SK-N-MC (cell line): ENCODE measurements at regions not wholly inside any gene's neighbourhood (a gene's known extent, or its start where the extent isn't known, plus 50 kb on each side); places are given as distances from the start of the nearest gene placed in this dataset.
"Not testable (repeated sequence)": the region's sequence is repeated elsewhere in the genome, so short reads cannot be mapped to it uniquely, and the experiment has no call there.

Experiments
- EZH2 ChIP-seq: fragments of 200-600 bp; sonication (generic); IDR thresholded peaks from one replicate; pipeline ENCODE4 v1.6.1; 2017; ENCODE audit warnings: antibody characterized with exemption
- POLR2AphosphoS5 ChIP-seq: IDR thresholded peaks from 2 replicates; pipeline ENCODE4 v1.6.1; 2012; ENCODE audit warnings: mild to moderate bottlenecking, low read depth, low read length, borderline replicate concordance

- TF ChIP-seq POLR2AphosphoS5, EZH2: not testable (repeated sequence)
Observed at GRCh38 chr2:89213811-89214210, 522.3 kb downstream of the RPIA start.
